Iris pigment epithelial cell (primary cell): ENCODE measurements at regions not wholly inside any gene's neighbourhood (a gene's known extent, or its start where the extent isn't known, plus 50 kb on each side); places are given as distances from the start of the nearest gene placed in this dataset.

Experiments
- DNase-seq: peaks from one replicate; pipeline ENCODE4 v3.0.0-alpha.2; 2011; ENCODE audit warnings: low read depth

GRCh38 chr2:42853549-42854206, 61.3 kb upstream of the HAAO start:
- no peak for DNase-seq

GRCh38 chr2:42852798-42853197, 60.4 kb upstream of the HAAO start:
- DNase-seq: no peak

GRCh38 chr2:42851740-42852250, 59.4 kb upstream of the HAAO start:
- DNase-seq: no peak

- no peak for DNase-seq
Observed at GRCh38 chr2:42851186-42851585, 58.8 kb upstream of the HAAO start.

- no peak for DNase-seq
Observed at GRCh38 chr2:42850016-42850805, 57.8 kb upstream of the HAAO start.

GRCh38 chr2:42849311-42849710, 56.9 kb upstream of the HAAO start:
- no peak for DNase-seq

GRCh38 chr2:42848726-42849290, 56.4 kb upstream of the HAAO start:
- no peak for DNase-seq

- DNase-seq: no peak
Observed at GRCh38 chr2:42848265-42848664, 55.9 kb upstream of the HAAO start.

- DNase-seq: no peak
Observed at GRCh38 chr2:42847596-42848151, 55.3 kb upstream of the HAAO start.

- no peak for DNase-seq
Observed at GRCh38 chr2:42846932-42847595, 54.7 kb upstream of the HAAO start.

GRCh38 chr2:42846026-42846425, 53.6 kb upstream of the HAAO start:
- no peak for DNase-seq

GRCh38 chr2:42844901-42845821, 52.8 kb upstream of the HAAO start:
- DNase-seq: peak; percentile 58

- DNase-seq: no peak
Observed at GRCh38 chr2:42844366-42844765, 52.0 kb upstream of the HAAO start.

GRCh38 chr2:42843611-42844010, 51.2 kb upstream of the HAAO start:
- no peak for DNase-seq

- DNase-seq: no peak
Observed at GRCh38 chr2:42843131-42843530, 50.7 kb upstream of the HAAO start.

GRCh38 chr2:42842466-42842865, 50.1 kb upstream of the HAAO start:
- no peak for DNase-seq
